DND-41 (cell line): ENCODE measurements at regions not wholly inside any gene's neighbourhood (a gene's known extent, or its start where the extent isn't known, plus 50 kb on each side); places are given as distances from the start of the nearest gene placed in this dataset.

Experiments
- ATAC-seq: fragments of 200-7000 bp; cut with Tn5 transposase; 3 replicates; pipeline ENCODE4 v1.9.1; 2021; ENCODE audit warnings: low read depth; ENCODE audit not compliant: insufficient read depth
- DNase-seq: peaks from one replicate; pipeline ENCODE4 v3.0.0-alpha.2; 2020
- H2AFZ ChIP-seq: 2 replicates; pipeline ENCODE4 v1.6.0; 2012; ENCODE audit warnings: low read depth, low read length
- H3K27ac ChIP-seq: 2 replicates; pipeline ENCODE4 v1.5.1; 2012; ENCODE audit warnings: low read length, inconsistent platforms
- H3K27me3 ChIP-seq: fragments of 200-600 bp; sonication (generic); 2 replicates; pipeline ENCODE4 v1.6.0; 2012; ENCODE audit warnings: low read length, mild to moderate bottlenecking, inconsistent platforms; ENCODE audit not compliant: insufficient read depth, poor library complexity
- H3K36me3 ChIP-seq: 2 replicates; pipeline ENCODE4 v1.5.1; 2012; ENCODE audit warnings: low read length, inconsistent platforms; ENCODE audit not compliant: insufficient read depth
- H3K4me1 ChIP-seq: 2 replicates; pipeline ENCODE4 v1.5.1; 2012; ENCODE audit warnings: mild to moderate bottlenecking, low read length; ENCODE audit not compliant: insufficient read depth
- H3K4me2 ChIP-seq: 2 replicates; pipeline ENCODE4 v1.6.0; 2012; ENCODE audit warnings: mild to moderate bottlenecking, moderate library complexity, low read length, inconsistent platforms; ENCODE audit not compliant: insufficient read depth
- H3K4me3 ChIP-seq, 2 experiments: fragments of 200-600 bp in 1 of 2; shearing (Covaris generic) in 1 of 2; 2 replicates each; pipeline ENCODE4 v1.5.1; 2012 to 2016; ENCODE audit warnings: inconsistent platforms in 2 of 2, low read length in 2 of 2, mild to moderate bottlenecking in 2 of 2, low read depth in 1 of 2, moderate library complexity in 1 of 2
- H3K79me2 ChIP-seq: 2 replicates; pipeline ENCODE4 v1.6.0; 2012; ENCODE audit warnings: low read length, inconsistent platforms; ENCODE audit not compliant: insufficient read depth
- H3K9ac ChIP-seq: 2 replicates; pipeline ENCODE4 v1.6.0; 2012; ENCODE audit warnings: low read depth, mild to moderate bottlenecking, inconsistent platforms, low read length, moderate library complexity
- H3K9me3 ChIP-seq: 2 replicates; pipeline ENCODE4 v1.5.1; 2012; ENCODE audit warnings: low read length, moderate library complexity, mild to moderate bottlenecking, inconsistent platforms; ENCODE audit not compliant: insufficient read depth, severe bottlenecking
- H4K20me1 ChIP-seq: 2 replicates; pipeline ENCODE4 v1.6.0; 2012; ENCODE audit warnings: low read length; ENCODE audit not compliant: insufficient read depth
- CTCF ChIP-seq: IDR thresholded peaks from 2 replicates; pipeline ENCODE4 v1.5.1; 2012; ENCODE audit warnings: borderline replicate concordance, low read length, moderate library complexity, mild to moderate bottlenecking; ENCODE audit not compliant: poor library complexity, severe bottlenecking; ENCODE audit errors: extremely low read depth
- EZH2 ChIP-seq: IDR thresholded peaks from 3 replicates; pipeline ENCODE4 v1.6.1; 2012; ENCODE audit warnings: borderline replicate concordance, low read depth, mild to moderate bottlenecking, moderate library complexity, low read length, inconsistent platforms; ENCODE audit not compliant: severe bottlenecking

- no peak for TF ChIP-seq EZH2
- TF ChIP-seq CTCF, result no peak
Measured at GRCh38 chr1:213773975-213774374, 213.8 kb upstream of the PROX1 start.

DNA sequence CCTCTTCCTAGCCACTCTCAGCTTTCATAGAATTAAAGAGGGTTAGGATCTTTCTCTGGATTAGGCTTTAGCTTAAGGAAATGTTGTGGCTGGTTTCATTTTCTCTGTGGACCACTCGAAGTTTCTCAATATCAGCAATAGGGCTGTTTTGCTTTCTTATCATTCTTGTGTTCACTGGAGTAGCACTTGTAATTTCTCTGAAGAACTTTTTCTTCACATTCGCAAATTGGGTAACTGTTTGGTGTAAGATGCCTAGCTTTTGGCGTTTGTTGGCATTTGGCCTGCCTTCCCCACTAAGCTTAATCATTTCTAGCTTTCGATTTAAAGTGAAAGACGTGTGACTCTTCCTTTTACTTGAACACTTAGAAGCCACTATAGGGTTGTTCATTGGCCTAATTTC lies 210.8 kb upstream of the PROX1 start:
- Histone ChIP-seq H4K20me1 (no peaks in the 10 kb centered on the region), H2AFZ (no peak overlapping the region), H3K9me3 (no peaks in the 10 kb centered on the region), H3K36me3 (no peaks in the 10 kb centered on the region), H3K79me2 (no peaks in the 10 kb centered on the region), H3K4me1 (peaks cover 6% of the 10 kb centered on the region), H3K9ac (no peak overlapping the region), H3K27ac (no peak overlapping the region), H3K4me2 (no peak overlapping the region), H3K27me3 (no peaks in the 10 kb centered on the region), H3K4me3 (no peak overlapping the region)
- no peak for ATAC-seq
- TF ChIP-seq EZH2 (no peak), CTCF (no peak)
- DNase-seq, result no peak

More at GRCh38 chr1:213773975-213774374, 213.8 kb upstream of the PROX1 start:
- Histone ChIP-seq H3K36me3 (no peaks in the 10 kb centered on the region), H3K27me3 (no peaks in the 10 kb centered on the region), H3K9ac (no peak overlapping the region), H3K4me2 (no peak overlapping the region), H3K4me1 (no peaks in the 10 kb centered on the region), H3K9me3 (no peaks in the 10 kb centered on the region), H3K4me3 (no peak overlapping the region), H4K20me1 (no peaks in the 10 kb centered on the region), H2AFZ (no peak overlapping the region), H3K27ac (no peak overlapping the region), H3K79me2 (no peaks in the 10 kb centered on the region)
- ATAC-seq, result no peak
- no peak for DNase-seq

- Histone ChIP-seq H3K4me1 (peaks cover 28% of the 10 kb centered on the region), H3K4me3 (no peak overlapping the region), H3K9ac (no peak overlapping the region), H4K20me1 (no peaks in the 10 kb centered on the region), H2AFZ (no peak overlapping the region), H3K36me3 (no peaks in the 10 kb centered on the region), H3K4me2 (no peak overlapping the region), H3K27ac (no peak overlapping the region), H3K9me3 (no peaks in the 10 kb centered on the region), H3K27me3 (no peaks in the 10 kb centered on the region), H3K79me2 (no peaks in the 10 kb centered on the region)
- DNase-seq (no peak), ATAC-seq (no peak)
- TF ChIP-seq EZH2 (no peak), CTCF (no peak)
Measured at GRCh38 chr1:213779228-213779627, 208.5 kb upstream of the PROX1 start.
